Thyroid gland (tissue), 4 donors: ENCODE measurements at regions not wholly inside any gene's neighbourhood (a gene's known extent, or its start where the extent isn't known, plus 50 kb on each side); places are given as distances from the start of the nearest gene placed in this dataset.

ENCODE experiments used
- POLR2A ChIP-seq, 2 donors: fragments of 450-650 bp; IDR thresholded peaks; one replicate each; pipeline ENCODE4 v1.6.1; 2017; ENCODE audit warnings: antibody characterized with exemption in 2 of 2, mild to moderate bottlenecking in 2 of 2, moderate library complexity in 1 of 2
- TF ChIP-seq, protein P1 (sequence below), 6 experiments: fragments of 200-600 bp in 3 of 6; fragments of 450-650 bp in 3 of 6; sonication (generic) in 3 of 6; IDR thresholded peaks; one replicate each; pipeline ENCODE4 v1.5.1; 2016 to 2019; ENCODE audit warnings: antibody characterized with exemption in 6 of 6, mild to moderate bottlenecking in 2 of 6, inconsistent platforms in 1 of 6, moderate library complexity in 1 of 6

DNA sequence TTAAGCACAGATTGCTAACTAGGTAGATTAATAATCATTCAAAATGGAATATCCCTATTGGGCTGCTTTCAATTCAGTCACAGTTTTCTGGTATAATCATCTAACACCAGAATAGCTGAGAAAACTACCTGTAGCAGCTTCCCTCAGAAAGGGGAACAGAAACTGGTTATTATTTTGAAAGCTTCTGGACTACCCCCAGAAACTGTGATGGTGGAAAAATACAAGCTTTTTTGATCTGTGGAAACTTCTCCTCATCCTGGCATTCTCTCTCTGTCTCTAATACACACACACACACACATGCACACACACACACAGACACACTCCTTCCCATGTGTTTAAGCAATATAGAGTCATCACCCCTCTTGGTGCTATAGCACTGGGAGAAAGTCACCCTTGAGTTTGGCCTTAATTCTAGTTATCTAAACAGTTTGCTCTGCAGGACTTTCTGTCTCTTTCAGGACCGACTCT is 251.5 kb upstream of the LMO3 start:
- TF ChIP-seq, protein P1, sequence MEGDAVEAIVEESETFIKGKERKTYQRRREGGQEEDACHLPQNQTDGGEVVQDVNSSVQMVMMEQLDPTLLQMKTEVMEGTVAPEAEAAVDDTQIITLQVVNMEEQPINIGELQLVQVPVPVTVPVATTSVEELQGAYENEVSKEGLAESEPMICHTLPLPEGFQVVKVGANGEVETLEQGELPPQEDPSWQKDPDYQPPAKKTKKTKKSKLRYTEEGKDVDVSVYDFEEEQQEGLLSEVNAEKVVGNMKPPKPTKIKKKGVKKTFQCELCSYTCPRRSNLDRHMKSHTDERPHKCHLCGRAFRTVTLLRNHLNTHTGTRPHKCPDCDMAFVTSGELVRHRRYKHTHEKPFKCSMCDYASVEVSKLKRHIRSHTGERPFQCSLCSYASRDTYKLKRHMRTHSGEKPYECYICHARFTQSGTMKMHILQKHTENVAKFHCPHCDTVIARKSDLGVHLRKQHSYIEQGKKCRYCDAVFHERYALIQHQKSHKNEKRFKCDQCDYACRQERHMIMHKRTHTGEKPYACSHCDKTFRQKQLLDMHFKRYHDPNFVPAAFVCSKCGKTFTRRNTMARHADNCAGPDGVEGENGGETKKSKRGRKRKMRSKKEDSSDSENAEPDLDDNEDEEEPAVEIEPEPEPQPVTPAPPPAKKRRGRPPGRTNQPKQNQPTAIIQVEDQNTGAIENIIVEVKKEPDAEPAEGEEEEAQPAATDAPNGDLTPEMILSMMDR (IDR thresholded peaks at IDR 0.05), result no peak
- no peak for TF ChIP-seq POLR2A (IDR thresholded peaks at IDR 0.05)
